PC-9 (cell line): ENCODE measurements at regions not wholly inside any gene's neighbourhood (a gene's known extent, or its start where the extent isn't known, plus 50 kb on each side); places are given as distances from the start of the nearest gene placed in this dataset.

Experiments
- BruUV-seq: library from RNA; stranded (reverse); fragments of 400-500 nt; replicated peaks from 2 replicates; lab custom pipeline; 2021; lab: Mats Ljungman, UMichigan
- CTCF ChIA-PET: fragments of 300-600 bp; sonication (Branson Sonifier 250); formaldehyde crosslinking; loops from one replicate; lab custom pipeline; 2022; ENCODE audit warnings: antibody characterized with exemption; lab: Charles Lee
- POLR2A ChIA-PET: fragments of 300-600 bp; sonication (Branson Sonifier 250); formaldehyde crosslinking; loops from one replicate; lab custom pipeline; 2022; ENCODE audit warnings: antibody characterized with exemption; ENCODE audit not compliant: unreplicated experiment; lab: Charles Lee
- DNase-seq, 2 experiments: peaks; one replicate each; pipeline versions ENCODE4 v3.0.0 to v3.0.0-alpha.2; 2015 to 2022; ENCODE audit warnings: mixed read lengths in 1 of 2
- H2AFZ ChIP-seq: fragments of 200-600 bp; sonication (generic); 2 replicates; pipeline ENCODE4 v1.8.1; 2017; ENCODE audit warnings: antibody characterized with exemption
- H3F3A ChIP-seq: fragments of 200-600 bp; sonication (generic); 2 replicates; pipeline ENCODE4 v1.8.1; 2017; ENCODE audit warnings: antibody characterized with exemption, mild to moderate bottlenecking, low read depth; ENCODE audit not compliant: insufficient read depth
- H3K27ac ChIP-seq: fragments of 200-600 bp; sonication (generic); 2 replicates; pipeline ENCODE4 v1.6.1; 2016; ENCODE audit warnings: mixed run types
- H3K27me3 ChIP-seq: fragments of 200-600 bp; sonication (generic); 2 replicates; pipeline ENCODE4 v1.6.1; 2016; ENCODE audit warnings: low read depth, mixed run types; ENCODE audit not compliant: insufficient read depth
- H3K36me3 ChIP-seq: fragments of 200-600 bp; sonication (generic); 2 replicates; pipeline ENCODE4 v1.6.1; 2016; ENCODE audit warnings: low read depth, mixed run types
- H3K4me1 ChIP-seq: fragments of 200-600 bp; sonication (generic); replicated peaks from 2 replicates; pipeline ENCODE4 v1.6.1; 2016; ENCODE audit warnings: mixed run types; ENCODE audit not compliant: insufficient read depth
- H3K4me2 ChIP-seq: fragments of 200-600 bp; sonication (generic); 2 replicates; pipeline ENCODE4 v1.6.1; 2017; ENCODE audit warnings: mixed run types
- H3K4me3 ChIP-seq: fragments of 200-600 bp; sonication (generic); 2 replicates; pipeline ENCODE4 v1.6.1; 2016; ENCODE audit warnings: mixed run types
- H3K79me2 ChIP-seq: fragments of 200-600 bp; sonication (generic); 2 replicates; pipeline ENCODE4 v1.6.1; 2017; ENCODE audit warnings: low read depth, mixed run types
- H3K9me2 ChIP-seq: fragments of 200-600 bp; sonication (generic); 2 replicates; pipeline ENCODE4 v1.8.1; 2017; ENCODE audit warnings: mild to moderate bottlenecking; ENCODE audit not compliant: insufficient read depth
- H3K9me3 ChIP-seq: fragments of 200-600 bp; sonication (generic); 2 replicates; pipeline ENCODE4 v1.8.1; 2016; ENCODE audit warnings: low read depth; ENCODE audit not compliant: insufficient read depth
- H4K20me1 ChIP-seq: fragments of 200-600 bp; sonication (generic); 2 replicates; pipeline ENCODE4 v1.8.1; 2017; ENCODE audit not compliant: insufficient read depth
- CTCF ChIP-seq: fragments of 200-600 bp; sonication (generic); conservative IDR thresholded peaks from 2 replicates; pipeline ENCODE4 v1.6.1; 2017; ENCODE audit warnings: mixed run types, antibody characterized with exemption, mild to moderate bottlenecking, moderate library complexity
- EZH2 ChIP-seq: fragments of 200-600 bp; sonication (generic); IDR thresholded peaks from 2 replicates; pipeline ENCODE4 v1.8.0; 2017; ENCODE audit warnings: antibody characterized with exemption, low read depth
- intact Hi-C: fragments of 100-400 bp; cut with micrococcal nuclease; formaldehyde crosslinking; loops from one replicate; pipeline ENCODE4 v1.10.0; 2022; ENCODE audit not compliant: unreplicated experiment

- no peaks in the 10 kb centered on the region for H3F3A ChIP-seq
- no peak overlapping the region for H3K4me3 ChIP-seq
- POLR2A ChIA-PET: no interaction called here
- no peak overlapping the region for H3K4me2 ChIP-seq
- H3K27me3 ChIP-seq: no peaks in the 10 kb centered on the region
- TF ChIP-seq EZH2 (no peak), CTCF (no peak)
- no peak for DNase-seq
- no peaks in the 10 kb centered on the region for H3K36me3 ChIP-seq
- no peak overlapping the region for H2AFZ ChIP-seq
- H3K27ac ChIP-seq: no peak overlapping the region
- intact Hi-C loops: no loop called here
- H4K20me1 ChIP-seq: no peaks in the 10 kb centered on the region
- no peaks in the 10 kb centered on the region for H3K79me2 ChIP-seq
- H3K9me2 ChIP-seq: no peaks in the 10 kb centered on the region
- BruUV-seq: no TSS peak
- H3K4me1 ChIP-seq: no peaks in the 10 kb centered on the region
- CTCF ChIA-PET: no interaction called here
- no peaks in the 10 kb centered on the region for H3K9me3 ChIP-seq
Measured at GRCh38 chr4:162804351-162804924, 362.3 kb downstream of the NAF1 start.

- Histone ChIP-seq H3K9me2 (no peaks in the 10 kb centered on the region), H3F3A (no peaks in the 10 kb centered on the region), H2AFZ (no peak overlapping the region), H3K4me1 (no peaks in the 10 kb centered on the region), H3K4me3 (no peak overlapping the region), H3K27ac (no peak overlapping the region), H3K4me2 (no peak overlapping the region), H4K20me1 (no peaks in the 10 kb centered on the region), H3K79me2 (no peaks in the 10 kb centered on the region), H3K27me3 (no peaks in the 10 kb centered on the region), H3K9me3 (no peaks in the 10 kb centered on the region), H3K36me3 (no peaks in the 10 kb centered on the region)
- DNase-seq: no peak
- TF ChIP-seq CTCF (no peak), EZH2 (no peak)
- intact Hi-C loops: no loop called here
- CTCF ChIA-PET: no interaction called here
- POLR2A ChIA-PET: no interaction called here
- no TSS peak for BruUV-seq
Measured at GRCh38 chr4:162803378-162803777, 363.3 kb downstream of the NAF1 start.

- Histone ChIP-seq H3F3A (no peaks in the 10 kb centered on the region), H3K4me2 (no peak overlapping the region), H3K36me3 (no peaks in the 10 kb centered on the region), H3K4me1 (no peaks in the 10 kb centered on the region), H2AFZ (no peak overlapping the region), H4K20me1 (no peaks in the 10 kb centered on the region), H3K27ac (no peak overlapping the region), H3K4me3 (no peak overlapping the region), H3K79me2 (no peaks in the 10 kb centered on the region), H3K9me3 (no peaks in the 10 kb centered on the region), H3K9me2 (no peaks in the 10 kb centered on the region), H3K27me3 (no peaks in the 10 kb centered on the region)
- POLR2A ChIA-PET: no interaction called here
- TF ChIP-seq CTCF (no peak), EZH2 (no peak)
- BruUV-seq: no TSS peak
- DNase-seq: no peak
- CTCF ChIA-PET: no interaction called here
- intact Hi-C loops: no loop called here
Measured at GRCh38 chr4:162797108-162797507, 369.6 kb downstream of the NAF1 start.
